ENCODE measurements at regions not wholly inside any gene's neighbourhood (a gene's known extent, or its start where the extent isn't known, plus 50 kb on each side); places are given as distances from the start of the nearest gene placed in this dataset.

GRCh38 chr4:12211636-12212035, 782.9 kb upstream of the HS3ST1 start:
- H3K4me3 Mint-ChIP-seq = no peak overlapping the region
- H3K27ac Mint-ChIP-seq (ENCODE audit: unreplicated experiment) = no peak overlapping the region
- H3K4me1 Mint-ChIP-seq = no peaks in the 10 kb centered on the region
- H3K36me3 Mint-ChIP-seq (ENCODE audit: low read depth) = no peaks in the 10 kb centered on the region
- TF ChIP-seq CTCF (conservative IDR thresholded peaks at IDR 0.05) = no peak
- DNase-seq (ENCODE audit: low read depth, low spot score) = no peak
- no peaks in the 10 kb centered on the region for H3K9me3 Mint-ChIP-seq
- H3K27me3 Mint-ChIP-seq (ENCODE audit: low read depth) = no peaks in the 10 kb centered on the region

GRCh38 chr4:12207396-12207795, 778.7 kb upstream of the HS3ST1 start:
- no peak for DNase-seq (ENCODE audit: low read depth, low spot score)
- Mint-ChIP-seq H3K36me3 (ENCODE audit: low read depth) (no peaks in the 10 kb centered on the region), H3K27me3 (ENCODE audit: low read depth) (no peaks in the 10 kb centered on the region), H3K27ac (ENCODE audit: unreplicated experiment) (no peak overlapping the region), H3K9me3 (no peaks in the 10 kb centered on the region), H3K4me1 (peaks cover 4% of the 10 kb centered on the region), H3K4me3 (no peak overlapping the region)
- no peak for TF ChIP-seq CTCF (conservative IDR thresholded peaks at IDR 0.05)

- DNase-seq (ENCODE audit: low read depth, low spot score) = no peak
- no peak for TF ChIP-seq CTCF (conservative IDR thresholded peaks at IDR 0.05)
Measured at GRCh38 chr4:12206091-12206490, 777.4 kb upstream of the HS3ST1 start.

GRCh38 chr4:12203945-12204344, 775.3 kb upstream of the HS3ST1 start:
- no peaks in the 10 kb centered on the region for H3K36me3 Mint-ChIP-seq (ENCODE audit: low read depth)
- no peaks in the 10 kb centered on the region for H3K9me3 Mint-ChIP-seq
- no peak for DNase-seq (ENCODE audit: low read depth, low spot score)
- TF ChIP-seq CTCF (conservative IDR thresholded peaks at IDR 0.05) = no peak
- no peak overlapping the region for H3K4me3 Mint-ChIP-seq
- H3K27ac Mint-ChIP-seq (ENCODE audit: unreplicated experiment) = no peak overlapping the region
- H3K4me1 Mint-ChIP-seq = peaks cover 4% of the 10 kb centered on the region
- H3K27me3 Mint-ChIP-seq (ENCODE audit: low read depth) = no peaks in the 10 kb centered on the region

More at GRCh38 chr4:12206091-12206490, 777.4 kb upstream of the HS3ST1 start:
- no peak overlapping the region for H3K4me3 Mint-ChIP-seq
- H3K9me3 Mint-ChIP-seq = no peaks in the 10 kb centered on the region
- H3K27ac Mint-ChIP-seq (ENCODE audit: unreplicated experiment) = no peak overlapping the region
- no peaks in the 10 kb centered on the region for H3K27me3 Mint-ChIP-seq (ENCODE audit: low read depth)
- peaks cover 4% of the 10 kb centered on the region for H3K4me1 Mint-ChIP-seq
- H3K36me3 Mint-ChIP-seq (ENCODE audit: low read depth) = no peaks in the 10 kb centered on the region

- no peaks in the 10 kb centered on the region for H3K27me3 Mint-ChIP-seq (ENCODE audit: low read depth)
- peaks cover 4% of the 10 kb centered on the region for H3K4me1 Mint-ChIP-seq
- H3K27ac Mint-ChIP-seq (ENCODE audit: unreplicated experiment) = no peak overlapping the region
Measured at GRCh38 chr4:12200226-12200625, 771.5 kb upstream of the HS3ST1 start.

More at GRCh38 chr4:12200226-12200625, 771.5 kb upstream of the HS3ST1 start:
- no peak for DNase-seq (ENCODE audit: low read depth, low spot score)
- H3K4me3 Mint-ChIP-seq = no peak overlapping the region
- H3K9me3 Mint-ChIP-seq = no peaks in the 10 kb centered on the region
- H3K36me3 Mint-ChIP-seq (ENCODE audit: low read depth) = no peaks in the 10 kb centered on the region
- no peak for TF ChIP-seq CTCF (conservative IDR thresholded peaks at IDR 0.05)

Measured in neural crest cell (in vitro differentiated cells).